SK-N-SH treated with all-trans-retinoic acid at 6 μM for 48 hours (cell line): ENCODE measurements at regions not wholly inside any gene's neighbourhood (a gene's known extent, or its start where the extent isn't known, plus 50 kb on each side); places are given as distances from the start of the nearest gene placed in this dataset.

Source experiments
- ARNTL ChIP-seq: fragments of 450-650 bp; formaldehyde crosslinking; IDR thresholded peaks from 2 replicates; pipeline ENCODE4 v1.5.0; 2020; ENCODE audit warnings: low read depth, mild to moderate bottlenecking, moderate library complexity, borderline replicate concordance
- CSRNP3 ChIP-seq: fragments of 250-450 bp; sonication (Bioruptor Pico); IDR thresholded peaks from 2 replicates; pipeline ENCODE4 v1.5.1; 2021; ENCODE audit warnings: mild to moderate bottlenecking, moderate library complexity
- GLIS3 ChIP-seq: fragments of 250-450 bp; sonication (Bioruptor Pico); IDR thresholded peaks from 2 replicates; pipeline ENCODE4 v1.5.0; 2020; ENCODE audit warnings: mild to moderate bottlenecking, moderate library complexity
- ISL1 ChIP-seq: fragments of 250-450 bp; sonication (Bioruptor Pico); IDR thresholded peaks from 2 replicates; pipeline ENCODE4 v2.1.2; 2022; ENCODE audit warnings: mild to moderate bottlenecking, moderate library complexity
- OSR1 ChIP-seq: fragments of 250-450 bp; sonication (Bioruptor Pico); IDR thresholded peaks from 2 replicates; pipeline ENCODE4 v1.8.0; 2022; ENCODE audit warnings: moderate library complexity, mild to moderate bottlenecking, inconsistent platforms
- PATZ1 ChIP-seq: fragments of 250-450 bp; sonication (Bioruptor Pico); IDR thresholded peaks from 2 replicates; pipeline ENCODE4 v1.8.0; 2020; ENCODE audit warnings: mild to moderate bottlenecking, moderate library complexity, borderline replicate concordance
- RARB ChIP-seq: fragments of 250-450 bp; sonication (Bioruptor Pico); IDR thresholded peaks from 2 replicates; pipeline ENCODE4 v1.8.0; 2021; ENCODE audit warnings: mild to moderate bottlenecking, moderate library complexity
- SNAI2 ChIP-seq: fragments of 250-450 bp; sonication (Bioruptor Pico); IDR thresholded peaks from 2 replicates; pipeline ENCODE4 v1.5.0; 2020; ENCODE audit warnings: mild to moderate bottlenecking, moderate library complexity
- TOX ChIP-seq: fragments of 250-450 bp; sonication (Bioruptor Pico); IDR thresholded peaks from 2 replicates; pipeline ENCODE4 v1.8.0; 2021; ENCODE audit warnings: mild to moderate bottlenecking, moderate library complexity, borderline replicate concordance
- TSHZ2 ChIP-seq: fragments of 250-450 bp; sonication (Bioruptor Pico); IDR thresholded peaks from 2 replicates; pipeline ENCODE4 v1.5.0; 2020; ENCODE audit warnings: mild to moderate bottlenecking, moderate library complexity
- ZFP3 ChIP-seq: fragments of 250-450 bp; sonication (Bioruptor Pico); IDR thresholded peaks from 2 replicates; pipeline ENCODE4 v1.5.0; 2020; ENCODE audit warnings: mild to moderate bottlenecking, moderate library complexity
- ZNF565 ChIP-seq: fragments of 450-650 bp; formaldehyde crosslinking; conservative IDR thresholded peaks from 2 replicates; pipeline ENCODE4 v1.5.0; 2020; ENCODE audit warnings: low read depth, mild to moderate bottlenecking, moderate library complexity
- ZNF8 ChIP-seq: fragments of 450-650 bp; formaldehyde crosslinking; IDR thresholded peaks from 2 replicates; pipeline ENCODE4 v1.5.0; 2020; ENCODE audit warnings: mild to moderate bottlenecking, moderate library complexity

- no peak for TF ChIP-seq CSRNP3 (CRISPR knock-in tag)
- no peak for TF ChIP-seq ARNTL (CRISPR knock-in tag)
- no peak for TF ChIP-seq OSR1
- no peak for TF ChIP-seq ZNF565
- TF ChIP-seq ISL1 (CRISPR knock-in tag): no peak
- no peak for TF ChIP-seq TOX (CRISPR knock-in tag)
- no peak for TF ChIP-seq SNAI2 (CRISPR knock-in tag)
- no peak for TF ChIP-seq ZNF8
- TF ChIP-seq PATZ1: no peak
- TF ChIP-seq RARB (CRISPR knock-in tag): no peak
- no peak for TF ChIP-seq ZFP3 (CRISPR knock-in tag)
- no peak for TF ChIP-seq GLIS3 (CRISPR knock-in tag)
- no peak for TF ChIP-seq TSHZ2 (CRISPR knock-in tag)
Measured at GRCh38 chr1:70518106-70518505, 107.0 kb downstream of the CTH start.
